Gastrocnemius medialis (tissue), 4 donors: ENCODE measurements at regions not wholly inside any gene's neighbourhood (a gene's known extent, or its start where the extent isn't known, plus 50 kb on each side); places are given as distances from the start of the nearest gene placed in this dataset.

Source experiments
- ATAC-seq, 2 donors: fragments of 150-250 bp; one replicate each; pipeline ENCODE4 v1.9.1; 2016
- DNase-seq, 2 donors: peaks; one replicate each; pipeline ENCODE4 v3.0.0-alpha.2; 2019
- H3K27ac ChIP-seq, 4 donors: fragments of 200-600 bp; sonication (generic); 1 replicate in 1 of 4; 2 replicates in 3 of 4; pipeline ENCODE4 v1.5.1; 2016 to 2018; ENCODE audit warnings: mild to moderate bottlenecking in 2 of 4, moderate library complexity in 1 of 4
- H3K27me3 ChIP-seq, 3 donors: fragments of 200-600 bp; sonication (generic) in 2 of 3; 1 replicate in 1 of 3; 2 replicates in 2 of 3; pipeline versions ENCODE4 v1.5.1 to v1.6.0; 2016 to 2019; ENCODE audit warnings: mild to moderate bottlenecking in 1 of 3, moderate library complexity in 1 of 3
- H3K36me3 ChIP-seq, 2 donors: fragments of 200-600 bp; sonication (generic) in 1 of 2; one replicate each; pipeline ENCODE4 v1.5.1; 2017 to 2018
- H3K4me1 ChIP-seq, 2 donors: fragments of 200-600 bp; sonication (generic) in 1 of 2; one replicate each; pipeline ENCODE4 v1.5.1; 2016 to 2017; ENCODE audit warnings: mild to moderate bottlenecking in 2 of 2
- H3K4me3 ChIP-seq, 4 donors: fragments of 200-600 bp; sonication (generic) in 3 of 4; 1 replicate in 1 of 4; 2 replicates in 3 of 4; pipeline ENCODE4 v1.5.1; 2016 to 2019; ENCODE audit warnings: mild to moderate bottlenecking in 2 of 4
- H3K9me3 ChIP-seq, 3 donors: fragments of 200-600 bp; sonication (generic) in 2 of 3; 1 replicate in 1 of 3; 2 replicates in 2 of 3; pipeline ENCODE4 v1.5.1; 2016 to 2019
- CTCF ChIP-seq, 5 experiments: fragments of 450-650 bp in 3 of 5; fragments of 200-600 bp in 2 of 5; sonication (generic) in 2 of 5; IDR thresholded peaks in 4 of 5; conservative IDR thresholded peaks in 1 of 5; 1 replicate in 4 of 5; 2 replicates in 1 of 5; pipeline ENCODE4 v1.5.1; 2016 to 2019; ENCODE audit warnings: antibody characterized with exemption in 5 of 5, mild to moderate bottlenecking in 3 of 5, moderate library complexity in 3 of 5
- POLR2A ChIP-seq, 2 donors: fragments of 450-650 bp; IDR thresholded peaks; one replicate each; pipeline ENCODE4 v1.6.1; 2017; ENCODE audit warnings: antibody characterized with exemption in 2 of 2, mild to moderate bottlenecking in 2 of 2, moderate library complexity in 2 of 2
- in situ Hi-C, 4 donors: fragments of 200-750 bp; cut with MboI; loops; one replicate each; pipeline versions ENCODE4 v1.15.0 to v1.8.0; 2017; ENCODE audit warnings: low sequenced_read_pairs in 4 of 4
- intact Hi-C: fragments of 100-400 bp; cut with DNase I; formaldehyde crosslinking; loops from one replicate; pipeline ENCODE4 v1.15.1; 2023; ENCODE audit warnings: low total_unique reads

GRCh38 chr11:103682318-103683184 lies 353.9 kb upstream of the DDI1 start:
- no peak for TF ChIP-seq POLR2A (IDR thresholded peaks at IDR 0.05)
- peak; percentile 10 to 70 (median 57) for TF ChIP-seq CTCF (IDR thresholded peaks at IDR 0.05 in 4 of 5, conservative IDR thresholded peaks at IDR 0.05 in 1 of 5)
- H3K4me1 ChIP-seq: no peaks in the 10 kb centered on the region
- no peaks in the 10 kb centered on the region for H3K36me3 ChIP-seq
- no peak overlapping the region for H3K4me3 ChIP-seq
- no peaks in the 10 kb centered on the region for H3K27me3 ChIP-seq
- DNase-seq (peak; percentile 18 to 31), ATAC-seq (peak; percentile 54 to 87)
- intact Hi-C loops (no loop called here), in situ Hi-C loops (no loop called here)
- no peaks in the 10 kb centered on the region for H3K9me3 ChIP-seq
- no peak overlapping the region for H3K27ac ChIP-seq

DNA sequence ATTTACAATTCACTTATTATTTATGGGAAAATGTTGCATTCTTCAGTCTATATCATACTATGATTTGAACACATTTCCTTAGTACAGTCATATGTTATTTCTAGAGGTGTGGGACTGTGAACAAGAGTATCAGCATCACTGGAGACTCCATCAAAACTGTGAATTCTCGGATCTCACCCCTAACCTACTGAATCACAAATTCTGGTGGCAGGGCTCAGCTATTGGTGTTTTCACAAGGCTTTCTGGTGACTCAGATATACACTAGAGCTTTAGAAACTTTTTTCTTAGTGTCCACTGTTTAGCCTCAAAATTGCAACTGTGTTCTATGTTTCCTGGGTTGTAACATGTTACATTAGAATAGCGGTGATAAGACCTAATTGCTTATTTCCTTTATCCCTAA lies 352.9 kb upstream of the DDI1 start:
- TF ChIP-seq POLR2A (IDR thresholded peaks at IDR 0.05): no peak
- no peak for TF ChIP-seq CTCF (IDR thresholded peaks at IDR 0.05 in 4 of 5, conservative IDR thresholded peaks at IDR 0.05 in 1 of 5)
- H3K9me3 ChIP-seq: no peaks in the 10 kb centered on the region
- ATAC-seq (no peak), DNase-seq (no peak)
- in situ Hi-C loops (no loop called here), intact Hi-C loops (no loop called here)
- H3K36me3 ChIP-seq: no peaks in the 10 kb centered on the region
- no peaks in the 10 kb centered on the region for H3K4me1 ChIP-seq
- no peak overlapping the region for H3K27ac ChIP-seq
- H3K4me3 ChIP-seq: no peak overlapping the region
- H3K27me3 ChIP-seq: no peaks in the 10 kb centered on the region

DNA sequence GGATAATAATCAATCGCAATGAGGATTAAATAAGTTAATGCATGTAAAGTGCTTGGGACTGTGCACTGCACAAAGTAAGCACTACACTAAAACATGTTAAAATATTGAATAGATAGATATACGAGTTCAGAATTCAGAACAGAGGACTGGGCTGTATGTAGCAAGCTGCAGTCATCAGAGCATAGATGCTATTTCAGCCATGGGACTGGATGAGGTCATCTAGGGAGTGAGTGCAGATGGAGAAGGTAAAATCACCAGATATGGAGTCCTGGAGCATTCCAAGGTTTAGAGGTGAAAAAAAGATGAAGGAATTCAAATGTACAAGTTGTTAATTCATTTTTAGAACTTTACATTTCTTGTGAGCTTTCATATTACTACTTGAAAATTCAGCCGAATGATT lies 347.5 kb upstream of the DDI1 start:
- Histone ChIP-seq H3K36me3 (no peaks in the 10 kb centered on the region), H3K27me3 (no peaks in the 10 kb centered on the region), H3K4me1 (no peaks in the 10 kb centered on the region), H3K4me3 (no peak overlapping the region), H3K27ac (no peak overlapping the region), H3K9me3 (no peaks in the 10 kb centered on the region)
- ATAC-seq (no peak), DNase-seq (no peak)
- intact Hi-C loops (no loop called here), in situ Hi-C loops (no loop called here)
- TF ChIP-seq CTCF (IDR thresholded peaks at IDR 0.05 in 4 of 5, conservative IDR thresholded peaks at IDR 0.05 in 1 of 5) (no peak), POLR2A (IDR thresholded peaks at IDR 0.05) (no peak)

DNA sequence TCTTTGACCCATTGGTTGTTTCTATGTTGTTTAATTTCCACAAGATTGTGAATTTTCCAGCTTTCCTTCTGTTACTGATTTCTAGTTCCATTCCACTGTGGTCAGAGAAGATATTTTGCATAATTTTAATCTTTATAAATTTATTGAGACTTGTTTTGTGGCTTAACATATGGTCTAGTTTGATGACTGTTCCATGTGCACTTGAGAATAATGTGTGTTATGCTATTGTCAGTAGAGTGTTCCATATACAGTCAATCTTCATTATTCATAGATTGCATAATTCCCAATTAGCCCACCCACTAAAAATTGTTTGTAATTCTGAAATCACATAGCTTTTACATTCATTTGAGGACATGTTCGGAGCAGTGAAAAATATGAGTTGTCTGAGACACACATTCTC lies 346.1 kb upstream of the DDI1 start:
- in situ Hi-C loops: no loop called here
- Histone ChIP-seq H3K9me3 (no peaks in the 10 kb centered on the region), H3K36me3 (no peaks in the 10 kb centered on the region), H3K4me3 (no peak overlapping the region), H3K27me3 (no peaks in the 10 kb centered on the region), H3K4me1 (no peaks in the 10 kb centered on the region), H3K27ac (no peak overlapping the region)
- ATAC-seq (no peak), DNase-seq (no peak)
- TF ChIP-seq CTCF (IDR thresholded peaks at IDR 0.05 in 4 of 5, conservative IDR thresholded peaks at IDR 0.05 in 1 of 5) (no peak), POLR2A (IDR thresholded peaks at IDR 0.05) (no peak)
- intact Hi-C loops: no loop called here
